Uterus (tissue), 3 donors: ENCODE measurements at regions not wholly inside any gene's neighbourhood (a gene's known extent, or its start where the extent isn't known, plus 50 kb on each side); places are given as distances from the start of the nearest gene placed in this dataset.

ENCODE experiments used
- DNase-seq, 2 donors: peaks; one replicate each; pipeline ENCODE4 v3.0.0-alpha.2; 2019 to 2020
- H3K27ac ChIP-seq, 2 donors: fragments of 200-600 bp; sonication (generic); 1 replicate in 1 of 2; 2 replicates in 1 of 2; pipeline ENCODE4 v1.5.1; 2016 to 2018
- H3K27me3 ChIP-seq, 2 donors: fragments of 200-600 bp; sonication (generic); one replicate each; pipeline ENCODE4 v1.5.1; 2018 to 2019; ENCODE audit warnings: control low read depth in 1 of 2
- H3K36me3 ChIP-seq, 2 donors: fragments of 200-600 bp; sonication (generic); one replicate each; pipeline ENCODE4 v1.5.1; 2019; ENCODE audit warnings: control low read depth in 1 of 2
- H3K4me1 ChIP-seq, 2 donors: fragments of 200-600 bp; sonication (generic); one replicate each; pipeline ENCODE4 v1.5.1; 2018 to 2019; ENCODE audit warnings: control low read depth in 1 of 2
- H3K4me3 ChIP-seq, 2 donors: fragments of 200-600 bp; sonication (generic); 1 replicate in 1 of 2; 2 replicates in 1 of 2; pipeline ENCODE4 v1.5.1; 2018 to 2019; ENCODE audit warnings: mild to moderate bottlenecking in 1 of 2
- H3K9me3 ChIP-seq, 2 donors: fragments of 200-600 bp; sonication (generic); one replicate each; pipeline ENCODE4 v1.5.1; 2019; ENCODE audit warnings: control low read depth in 1 of 2
- POLR2A ChIP-seq, 2 donors: fragments of 450-650 bp; IDR thresholded peaks; one replicate each; pipeline ENCODE4 v1.6.1; 2016; ENCODE audit warnings: antibody characterized with exemption in 2 of 2, mild to moderate bottlenecking in 1 of 2, moderate library complexity in 1 of 2
- intact Hi-C: fragments of 100-400 bp; cut with DNase I; formaldehyde crosslinking; loops from one replicate; pipeline ENCODE4 v1.15.1; 2023; ENCODE audit warnings: low total_unique reads
- TF ChIP-seq, protein P1 (sequence below), 4 experiments: fragments of 200-600 bp in 2 of 4; fragments of 450-650 bp in 2 of 4; sonication (generic) in 2 of 4; IDR thresholded peaks; one replicate each; pipeline ENCODE4 v1.5.1; 2016 to 2019; ENCODE audit warnings: antibody characterized with exemption in 4 of 4, mild to moderate bottlenecking in 2 of 4, moderate library complexity in 1 of 4
- donor health status: DM: yes; HTN: yes; CAD: no.

- intact Hi-C loops = no loop called here
These were observed 914.1 kb upstream of the NXPH2 start for GRCh38 chr2:139694327-139694726.

GRCh38 chr2:139686205-139686604 is 906.0 kb upstream of the NXPH2 start:
- H3K27ac ChIP-seq = no peak overlapping the region
- no peaks in the 10 kb centered on the region for H3K36me3 ChIP-seq
- TF ChIP-seq, protein P1, sequence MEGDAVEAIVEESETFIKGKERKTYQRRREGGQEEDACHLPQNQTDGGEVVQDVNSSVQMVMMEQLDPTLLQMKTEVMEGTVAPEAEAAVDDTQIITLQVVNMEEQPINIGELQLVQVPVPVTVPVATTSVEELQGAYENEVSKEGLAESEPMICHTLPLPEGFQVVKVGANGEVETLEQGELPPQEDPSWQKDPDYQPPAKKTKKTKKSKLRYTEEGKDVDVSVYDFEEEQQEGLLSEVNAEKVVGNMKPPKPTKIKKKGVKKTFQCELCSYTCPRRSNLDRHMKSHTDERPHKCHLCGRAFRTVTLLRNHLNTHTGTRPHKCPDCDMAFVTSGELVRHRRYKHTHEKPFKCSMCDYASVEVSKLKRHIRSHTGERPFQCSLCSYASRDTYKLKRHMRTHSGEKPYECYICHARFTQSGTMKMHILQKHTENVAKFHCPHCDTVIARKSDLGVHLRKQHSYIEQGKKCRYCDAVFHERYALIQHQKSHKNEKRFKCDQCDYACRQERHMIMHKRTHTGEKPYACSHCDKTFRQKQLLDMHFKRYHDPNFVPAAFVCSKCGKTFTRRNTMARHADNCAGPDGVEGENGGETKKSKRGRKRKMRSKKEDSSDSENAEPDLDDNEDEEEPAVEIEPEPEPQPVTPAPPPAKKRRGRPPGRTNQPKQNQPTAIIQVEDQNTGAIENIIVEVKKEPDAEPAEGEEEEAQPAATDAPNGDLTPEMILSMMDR (IDR thresholded peaks at IDR 0.05) = no peak
- TF ChIP-seq POLR2A (IDR thresholded peaks at IDR 0.05) = no peak
- H3K9me3 ChIP-seq = no peaks in the 10 kb centered on the region
- no peak for DNase-seq
- no peaks in the 10 kb centered on the region for H3K27me3 ChIP-seq
- H3K4me1 ChIP-seq = no peaks in the 10 kb centered on the region
- intact Hi-C loops = no loop called here
- H3K4me3 ChIP-seq = no peak overlapping the region

More at GRCh38 chr2:139694327-139694726, 914.1 kb upstream of the NXPH2 start:
- no peak overlapping the region for H3K27ac ChIP-seq
- H3K36me3 ChIP-seq = no peaks in the 10 kb centered on the region
- H3K27me3 ChIP-seq = no peaks in the 10 kb centered on the region
- no peak for TF ChIP-seq POLR2A (IDR thresholded peaks at IDR 0.05)
- TF ChIP-seq, protein P1 (IDR thresholded peaks at IDR 0.05) = no peak
- no peak for DNase-seq
- H3K9me3 ChIP-seq = no peaks in the 10 kb centered on the region
- H3K4me1 ChIP-seq = no peaks in the 10 kb centered on the region
- H3K4me3 ChIP-seq = no peak overlapping the region

GRCh38 chr2:139685090-139685983 is 905.1 kb upstream of the NXPH2 start:
- Histone ChIP-seq H3K27ac (no peak overlapping the region), H3K27me3 (no peaks in the 10 kb centered on the region), H3K9me3 (no peaks in the 10 kb centered on the region), H3K4me1 (no peaks in the 10 kb centered on the region), H3K4me3 (no peak overlapping the region), H3K36me3 (no peaks in the 10 kb centered on the region)
- TF ChIP-seq, protein P1 (IDR thresholded peaks at IDR 0.05) = no peak
- TF ChIP-seq POLR2A (IDR thresholded peaks at IDR 0.05) = no peak
- DNase-seq = no peak
- intact Hi-C loops = no loop called here

DNA sequence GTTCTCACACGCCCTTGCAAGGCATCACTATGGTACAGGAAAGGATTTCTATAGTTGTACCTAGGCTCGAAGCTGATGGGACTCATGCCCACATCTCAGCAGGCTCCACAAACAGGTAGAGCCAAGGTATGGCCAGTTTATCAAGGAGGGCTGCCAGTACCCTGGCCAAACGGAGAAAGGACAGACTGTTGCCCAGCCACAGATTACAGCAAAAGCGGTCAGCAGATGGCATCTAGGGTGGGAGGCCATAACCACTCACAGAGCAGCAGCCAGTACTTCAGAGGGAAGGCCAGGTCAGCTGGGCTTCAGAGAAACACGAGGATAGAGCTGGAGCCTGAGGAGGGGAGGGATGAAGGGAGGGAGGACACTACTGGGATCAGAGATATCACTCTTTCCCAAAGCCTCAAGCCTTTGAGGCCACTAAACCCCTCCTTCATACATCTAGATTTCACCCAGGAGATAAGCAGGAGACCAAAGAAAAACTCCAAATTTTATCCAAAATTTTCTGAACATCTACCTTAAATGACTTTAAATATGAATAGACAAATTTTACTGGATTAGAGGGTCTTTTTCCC is 904.2 kb upstream of the NXPH2 start:
- no peak overlapping the region for H3K27ac ChIP-seq
- intact Hi-C loops = no loop called here
- no peak for DNase-seq

More for the DNA sequence above, 904.2 kb upstream of the NXPH2 start:
- no peak overlapping the region for H3K4me3 ChIP-seq
- TF ChIP-seq, protein P1 (IDR thresholded peaks at IDR 0.05) = no peak
- no peak for TF ChIP-seq POLR2A (IDR thresholded peaks at IDR 0.05)
- H3K36me3 ChIP-seq = no peaks in the 10 kb centered on the region
- no peaks in the 10 kb centered on the region for H3K9me3 ChIP-seq
- H3K27me3 ChIP-seq = no peaks in the 10 kb centered on the region
- no peaks in the 10 kb centered on the region for H3K4me1 ChIP-seq
